K562 (cell line): ENCODE measurements at regions not wholly inside any gene's neighbourhood (a gene's known extent, or its start where the extent isn't known, plus 50 kb on each side); places are given as distances from the start of the nearest gene placed in this dataset.

Experiments
- ATAC-seq: fragments of 200-7000 bp; cut with Tn5 transposase; 3 replicates; pipeline ENCODE4 v1.9.1; 2020; ENCODE audit warnings: moderate library complexity
- BruUV-seq: library from RNA; stranded (reverse); fragments of 400-500 nt; replicated peaks from 2 replicates; lab custom pipeline; 2021; lab: Mats Ljungman, UMichigan
- CTCF ChIA-PET: fragments of 300-600 bp; formaldehyde crosslinking; extraction: SDS; loops from one replicate; lab custom pipeline; 2021; ENCODE audit warnings: low intra/inter-chr PET ratio; lab: Yijun Ruan, JAX
- POLR2A ChIA-PET: fragments of 300-600, 350-650 bp; sonication (Branson Sonifier 250); formaldehyde crosslinking; extraction: SDS; loops from one replicate; lab custom pipeline; 2021; ENCODE audit warnings: antibody characterized with exemption, inconsistent platforms; lab: Yijun Ruan, JAX
- DNase-seq, 4 experiments: peaks; one replicate each; pipeline versions ENCODE4 v3.0.0 to v3.0.0-alpha.2; 2011 to 2018; ENCODE audit warnings: low spot score in 3 of 4, mixed read lengths in 3 of 4; ENCODE audit errors: extremely low read depth in 1 of 4
- FAIRE-seq: peaks from 2 replicates; lab custom pipeline; 2011; peaks lifted over from hg19 to GRCh38; lab: Jason Lieb, UNC
- H2AFZ ChIP-seq: 2 replicates; pipeline ENCODE4 v1.6.0; 2011; ENCODE audit warnings: low read depth, low read length, control low read depth, inconsistent platforms
- H3K27ac ChIP-seq: fragments of 200-600 bp; 3 replicates; pipeline ENCODE4 v1.8.0; 2011; ENCODE audit warnings: low read depth, mild to moderate bottlenecking, control low read depth, inconsistent platforms, low read length, moderate library complexity, mixed read lengths; ENCODE audit errors: extremely low read depth
- H3K27me3 ChIP-seq, 2 experiments: fragments of 300-600 bp in 1 of 2; 2 replicates in 1 of 2; 3 replicates in 1 of 2; pipeline versions ENCODE4 v1.6.0 to v1.8.0; 2011; ENCODE audit warnings: inconsistent platforms in 2 of 2, low read length in 2 of 2, mild to moderate bottlenecking in 1 of 2, mixed read lengths in 1 of 2, moderate library complexity in 1 of 2; ENCODE audit not compliant: control insufficient read depth in 2 of 2, insufficient read depth in 2 of 2
- H3K36me3 ChIP-seq: fragments of 300-600 bp; 3 replicates; pipeline ENCODE4 v1.8.0; 2011; ENCODE audit warnings: mild to moderate bottlenecking, low read length, inconsistent platforms; ENCODE audit not compliant: control insufficient read depth, insufficient read depth
- H3K4me1 ChIP-seq, 2 experiments: fragments of 200-600 bp in 1 of 2; replicated peaks in 1 of 2; 2 replicates in 1 of 2; 3 replicates in 1 of 2; pipeline versions ENCODE4 v1.5.1 to v1.8.0; 2011; ENCODE audit warnings: inconsistent platforms in 2 of 2, low read length in 2 of 2, mild to moderate bottlenecking in 1 of 2, mixed read lengths in 1 of 2, moderate library complexity in 1 of 2; ENCODE audit not compliant: control insufficient read depth in 2 of 2, insufficient read depth in 2 of 2
- H3K4me2 ChIP-seq: 2 replicates; pipeline ENCODE4 v1.6.1; 2011; ENCODE audit warnings: low read length, control low read depth, inconsistent platforms, mixed read lengths; ENCODE audit not compliant: insufficient read depth
- H3K4me3 ChIP-seq: fragments of 200-600 bp; sonication (generic), shearing (Covaris generic); 2 replicates; pipeline ENCODE4 v1.5.1; 2016; ENCODE audit warnings: control low read depth, inconsistent platforms
- H3K79me2 ChIP-seq: fragments of 200-600 bp; 3 replicates; pipeline ENCODE4 v1.8.0; 2011; ENCODE audit warnings: low read length, inconsistent platforms; ENCODE audit not compliant: control insufficient read depth, insufficient read depth
- H3K9ac ChIP-seq, 2 experiments: 2 replicates each; pipeline versions ENCODE4 v1.6.0 to v1.6.1; 2011; ENCODE audit warnings: low read depth in 2 of 2, low read length in 2 of 2, control low read depth in 1 of 2, inconsistent platforms in 1 of 2, mild to moderate bottlenecking in 1 of 2, mixed read lengths in 1 of 2; ENCODE audit not compliant: insufficient read depth in 1 of 2
- H3K9me1 ChIP-seq: one replicate; pipeline ENCODE4 v1.6.0; 2011; ENCODE audit warnings: inconsistent platforms, mild to moderate bottlenecking, low read length, moderate library complexity; ENCODE audit not compliant: control insufficient read depth, insufficient read depth
- H3K9me3 ChIP-seq: replicated peaks from 2 replicates; pipeline ENCODE4 v1.5.1; 2011; ENCODE audit warnings: low read depth, low read length, inconsistent platforms; ENCODE audit not compliant: control insufficient read depth, insufficient read depth
- H4K20me1 ChIP-seq: replicated peaks from 2 replicates; pipeline ENCODE4 v1.6.1; 2011; ENCODE audit warnings: low read length, inconsistent platforms, mixed read lengths; ENCODE audit not compliant: control insufficient read depth, insufficient read depth
- GTF2B ChIP-seq: IDR thresholded peaks from 2 replicates; pipeline ENCODE4 v1.6.1; 2011; ENCODE audit not compliant: insufficient read length; ENCODE audit errors: extremely low read depth
- GTF2F1 ChIP-seq: IDR thresholded peaks from 2 replicates; pipeline ENCODE4 v1.6.1; 2011; ENCODE audit warnings: low read depth, low read length, improper control_type of control experiment
- HNRNPUL1 ChIP-seq: fragments of 200-400 bp; formaldehyde crosslinking; IDR thresholded peaks from 2 replicates; pipeline ENCODE4 v1.6.1; 2017; ENCODE audit warnings: low read length
- RHOXF2B ChIP-seq: fragments of 250-450 bp; sonication (Bioruptor Pico); conservative IDR thresholded peaks from 2 replicates; pipeline ENCODE4 v1.5.1; 2021
- SMARCB1 ChIP-seq: IDR thresholded peaks from 2 replicates; pipeline ENCODE4 v1.6.1; 2011; ENCODE audit warnings: improper control_type of control experiment, low read depth; ENCODE audit not compliant: insufficient read length
- TCF7 ChIP-seq: sonication (generic); IDR thresholded peaks from 2 replicates; pipeline ENCODE4 v1.6.1; 2016; ENCODE audit warnings: antibody characterized with exemption, borderline replicate concordance
- TRIM28 ChIP-seq: fragments of 450-650 bp; IDR thresholded peaks from 2 replicates; pipeline ENCODE4 v1.6.1; 2017
- ZBTB43 ChIP-seq: sonication (generic); formaldehyde crosslinking; IDR thresholded peaks from 2 replicates; pipeline ENCODE4 v1.8.0; 2023; ENCODE audit warnings: mild to moderate bottlenecking, missing genetic modification reagents
- ZNF217 ChIP-seq: sonication (generic); formaldehyde crosslinking; IDR thresholded peaks from 2 replicates; pipeline ENCODE4 v1.8.0; 2022; ENCODE audit warnings: mild to moderate bottlenecking, missing genetic modification reagents
- ZNF507 ChIP-seq: conservative IDR thresholded peaks from 2 replicates; pipeline ENCODE4 v1.6.1; 2017; ENCODE audit warnings: missing genetic modification characterization, missing compliant biosample characterization
- ZNF778 ChIP-seq: fragments of 450-650 bp; formaldehyde crosslinking; IDR thresholded peaks from 2 replicates; pipeline ENCODE4 v1.4.0; 2020; ENCODE audit warnings: mild to moderate bottlenecking, moderate library complexity
- WGBS: fragments of 100-300 bp; shearing (Covaris generic); methylation state at CpG from one replicate; pipeline ENCODE4 v1.1.6; 2016; ENCODE audit warnings: low coverage, mixed read lengths; ENCODE audit not compliant: insufficient coverage; ENCODE audit errors: missing lambda C conversion rate; 5-methylcytosine and 5-hydroxymethylcytosine counted together
- in situ Hi-C: fragments of 300-500 bp; cut with MboI; formaldehyde crosslinking; loops from 4 replicates; pipeline ENCODE4 v1.15.0; 2018; ENCODE audit warnings: inconsistent platforms, mixed read lengths
- intact Hi-C: fragments of 100-400 bp; cut with micrococcal nuclease; formaldehyde crosslinking; loops from 2 replicates; pipeline ENCODE4 v1.14.2; 2022

GRCh38 chrX:43560247-43560946 lies 95.7 kb upstream of the MAOA start (continued):
- TF ChIP-seq ZNF507 (tag) (no peak), GTF2F1 (no peak), HNRNPUL1 (no peak), TRIM28 (no peak), RHOXF2B (CRISPR knock-in tag) (no peak), ZNF217 (CRISPR knock-in tag) (no peak), SMARCB1 (no peak), ZBTB43 (CRISPR knock-in tag) (no peak)

GRCh38 chrX:43562372-43562771 lies 93.7 kb upstream of the MAOA start:
- H3K9me1 ChIP-seq, result no peaks in the 10 kb centered on the region
- TF ChIP-seq ZNF778 (CRISPR knock-in tag) (no peak), TCF7 (no peak), GTF2B (no peak)
- TF ChIP-seq, all 486 proteins: peak for 0
- Histone ChIP-seq H3K4me1 (no peaks in the 10 kb centered on the region; a peak in 1 of 5 replicates), H3K27me3 (no peaks in the 10 kb centered on the region), H3K4me2 (no peak overlapping the region), H3K9me3 (no peaks in the 10 kb centered on the region), H3K4me3 (no peak overlapping the region), H4K20me1 (no peaks in the 10 kb centered on the region), H3K36me3 (no peaks in the 10 kb centered on the region), H3K27ac (no peak overlapping the region), H3K79me2 (no peaks in the 10 kb centered on the region), H3K9ac (no peak overlapping the region), H2AFZ (no peak overlapping the region)
- no peak for FAIRE-seq
- BruUV-seq, result no TSS peak
- 0% methylated on average over 1 of the region's 1 CpG for WGBS
- no peak for ATAC-seq
- in situ Hi-C loops, result loop anchor here (10.0 to 25.0 kb wide), 2 partner anchors 182 to 1775 kb away; no protein-coding TSS in a partner anchor
- ChIA-PET CTCF (no interaction called here), POLR2A (no interaction called here)
- DNase-seq, result no peak
- intact Hi-C loops, result loop anchor here (10.0 kb wide), 1 partner anchor 372 kb away; no protein-coding TSS in a partner anchor
